Osteoblast (primary cell): ENCODE measurements at regions not wholly inside any gene's neighbourhood (a gene's known extent, or its start where the extent isn't known, plus 50 kb on each side); places are given as distances from the start of the nearest gene placed in this dataset.

ENCODE experiments used
- DNase-seq: peaks from one replicate; pipeline ENCODE4 v3.0.0; 2011; ENCODE audit warnings: low spot score, mixed read lengths; ENCODE audit not compliant: insufficient read length; ENCODE audit errors: missing footprints
- H2AFZ ChIP-seq: 2 replicates; pipeline ENCODE4 v1.6.0; 2011; ENCODE audit warnings: mild to moderate bottlenecking, low read length
- H3K27ac ChIP-seq: 2 replicates; pipeline ENCODE4 v1.5.1; 2011; ENCODE audit warnings: mild to moderate bottlenecking, low read depth, low read length, moderate library complexity
- H3K27me3 ChIP-seq: 2 replicates; pipeline ENCODE4 v1.6.0; 2012; ENCODE audit warnings: mild to moderate bottlenecking, control low read depth, inconsistent platforms, low read length, moderate library complexity; ENCODE audit not compliant: insufficient read depth
- H3K36me3 ChIP-seq: 2 replicates; pipeline ENCODE4 v1.5.1; 2011; ENCODE audit warnings: mild to moderate bottlenecking, low read length, control low read depth, moderate library complexity; ENCODE audit not compliant: insufficient read depth
- H3K4me1 ChIP-seq: 2 replicates; pipeline ENCODE4 v1.5.1; 2011; ENCODE audit warnings: mild to moderate bottlenecking, low read length, control low read depth, moderate library complexity; ENCODE audit not compliant: insufficient read depth
- H3K4me2 ChIP-seq: 2 replicates; pipeline ENCODE4 v1.6.0; 2011; ENCODE audit warnings: mild to moderate bottlenecking, low read length; ENCODE audit not compliant: insufficient read depth
- H3K4me3 ChIP-seq: fragments of 200-600 bp; sonication (generic); 3 replicates; pipeline ENCODE4 v1.5.1; 2012; ENCODE audit warnings: mild to moderate bottlenecking, low read length, inconsistent platforms; ENCODE audit not compliant: insufficient read depth
- H3K79me2 ChIP-seq: 2 replicates; pipeline ENCODE4 v1.6.0; 2012; ENCODE audit warnings: mild to moderate bottlenecking, low read length, control low read depth, inconsistent platforms; ENCODE audit not compliant: insufficient read depth
- H3K9me3 ChIP-seq: 2 replicates; pipeline ENCODE4 v1.5.1; 2011; ENCODE audit warnings: low read depth, low read length, control low read depth
- H4K20me1 ChIP-seq: 2 replicates; pipeline ENCODE4 v1.6.0; 2012; ENCODE audit warnings: mild to moderate bottlenecking, low read length, control low read depth; ENCODE audit not compliant: insufficient read depth
- CTCF ChIP-seq: IDR thresholded peaks from 2 replicates; pipeline ENCODE4 v1.5.1; 2011; ENCODE audit warnings: mild to moderate bottlenecking, low read depth, low read length, moderate library complexity; ENCODE audit errors: extremely low read depth

GRCh38 chr9:105144841-105145240 is 99.6 kb upstream of the SLC44A1 start:
- no peak overlapping the region for H2AFZ ChIP-seq
- no peak for DNase-seq
- no peak for TF ChIP-seq CTCF

GRCh38 chr9:105146677-105147076 is 97.8 kb upstream of the SLC44A1 start:
- Histone ChIP-seq H4K20me1 (no peaks in the 10 kb centered on the region), H3K9me3 (no peaks in the 10 kb centered on the region), H3K79me2 (no peaks in the 10 kb centered on the region), H3K27ac (no peak overlapping the region), H3K4me3 (no peak overlapping the region), H3K36me3 (no peaks in the 10 kb centered on the region), H2AFZ (no peak overlapping the region), H3K4me1 (peaks cover 24% of the 10 kb centered on the region), H3K4me2 (no peak overlapping the region), H3K27me3 (no peaks in the 10 kb centered on the region)
- no peak for TF ChIP-seq CTCF
- DNase-seq = no peak

More at GRCh38 chr9:105144841-105145240, 99.6 kb upstream of the SLC44A1 start:
- Histone ChIP-seq H3K36me3 (no peaks in the 10 kb centered on the region), H3K4me2 (no peak overlapping the region), H3K27me3 (no peaks in the 10 kb centered on the region), H3K79me2 (no peaks in the 10 kb centered on the region), H3K4me1 (peaks cover 27% of the 10 kb centered on the region), H3K9me3 (no peaks in the 10 kb centered on the region), H3K4me3 (no peak overlapping the region), H3K27ac (no peak overlapping the region), H4K20me1 (no peaks in the 10 kb centered on the region)

GRCh38 chr9:105147110-105147871 is 97.2 kb upstream of the SLC44A1 start:
- Histone ChIP-seq H3K4me3 (no peak overlapping the region), H3K9me3 (no peaks in the 10 kb centered on the region), H3K36me3 (no peaks in the 10 kb centered on the region), H3K27ac (no peak overlapping the region), H3K4me2 (no peak overlapping the region), H3K4me1 (peaks cover 20% of the 10 kb centered on the region), H2AFZ (no peak overlapping the region), H4K20me1 (no peaks in the 10 kb centered on the region), H3K27me3 (no peaks in the 10 kb centered on the region), H3K79me2 (no peaks in the 10 kb centered on the region)
- DNase-seq = no peak
- TF ChIP-seq CTCF = no peak

- no peaks in the 10 kb centered on the region for H4K20me1 ChIP-seq
- no peaks in the 10 kb centered on the region for H3K27me3 ChIP-seq
- no peak overlapping the region for H3K4me3 ChIP-seq
- H3K4me2 ChIP-seq = no peak overlapping the region
- H3K36me3 ChIP-seq = no peaks in the 10 kb centered on the region
- TF ChIP-seq CTCF = peak; percentile 20
- H3K79me2 ChIP-seq = no peaks in the 10 kb centered on the region
- H3K4me1 ChIP-seq = peaks cover 10% of the 10 kb centered on the region
- H3K9me3 ChIP-seq = no peaks in the 10 kb centered on the region
- H2AFZ ChIP-seq = peak overlapping the region; percentile 53
- no peak for DNase-seq
- no peak overlapping the region for H3K27ac ChIP-seq
These were observed 96.0 kb upstream of the SLC44A1 start for GRCh38 chr9:105148328-105149006.
